SH-SY5Y (cell line): ENCODE measurements at regions not wholly inside any gene's neighbourhood (a gene's known extent, or its start where the extent isn't known, plus 50 kb on each side); places are given as distances from the start of the nearest gene placed in this dataset.

Source experiments
- GATA2 ChIP-seq: IDR thresholded peaks from 2 replicates; pipeline ENCODE4 v1.6.1; 2011; ENCODE audit warnings: mild to moderate bottlenecking, low read depth, low read length
- GATA3 ChIP-seq: IDR thresholded peaks from 2 replicates; pipeline ENCODE4 v1.6.1; 2011; ENCODE audit warnings: low read depth, mild to moderate bottlenecking, low read length, moderate library complexity

GRCh38 chr2:6676241-6676640 is 189.5 kb downstream of the CMPK2 start:
- TF ChIP-seq GATA2 (no peak), GATA3 (no peak)
